ENCODE measurements at regions not wholly inside any gene's neighbourhood (a gene's known extent, or its start where the extent isn't known, plus 50 kb on each side); places are given as distances from the start of the nearest gene placed in this dataset.

- no peak for DNase-seq
Observed at GRCh38 chr22:47606426-47606825, 844.0 kb downstream of the TBC1D22A start.

GRCh38 chr22:47605886-47606285 lies 843.4 kb downstream of the TBC1D22A start:
- DNase-seq: no peak

- DNase-seq: no peak
Observed at GRCh38 chr22:47605441-47605840, 843.0 kb downstream of the TBC1D22A start.

- DNase-seq: no peak
Observed at GRCh38 chr22:47604563-47604962, 842.1 kb downstream of the TBC1D22A start.

- DNase-seq: no peak
Observed at GRCh38 chr22:47602732-47603131, 840.3 kb downstream of the TBC1D22A start.

GRCh38 chr22:47601666-47602065 lies 839.2 kb downstream of the TBC1D22A start:
- DNase-seq: no peak

GRCh38 chr22:47600791-47601625 lies 838.6 kb downstream of the TBC1D22A start:
- no peak for DNase-seq

- DNase-seq: no peak
Observed at GRCh38 chr22:47600281-47600680, 837.8 kb downstream of the TBC1D22A start.

GRCh38 chr22:47599753-47600152 lies 837.3 kb downstream of the TBC1D22A start:
- DNase-seq: no peak

- DNase-seq: no peak
Observed at GRCh38 chr22:47598864-47599263, 836.4 kb downstream of the TBC1D22A start.

- no peak for DNase-seq
Observed at GRCh38 chr22:47597041-47597440, 834.6 kb downstream of the TBC1D22A start.

GRCh38 chr22:47596176-47596690 lies 833.8 kb downstream of the TBC1D22A start:
- DNase-seq: no peak

GRCh38 chr22:47594836-47595521 lies 832.5 kb downstream of the TBC1D22A start:
- DNase-seq: peak; percentile 77

- DNase-seq: no peak
Observed at GRCh38 chr22:47593911-47594311, 831.5 kb downstream of the TBC1D22A start.

GRCh38 chr22:47593291-47593690 lies 830.8 kb downstream of the TBC1D22A start:
- no peak for DNase-seq

- DNase-seq: no peak
Observed at GRCh38 chr22:47592791-47593190, 830.3 kb downstream of the TBC1D22A start.

- no peak for DNase-seq
Observed at GRCh38 chr22:47591709-47592108, 829.3 kb downstream of the TBC1D22A start.

GRCh38 chr22:47591016-47591415 lies 828.6 kb downstream of the TBC1D22A start:
- no peak for DNase-seq

- DNase-seq: no peak
Observed at GRCh38 chr22:47589271-47590250, 827.1 kb downstream of the TBC1D22A start.

- no peak for DNase-seq
Observed at GRCh38 chr22:47588578-47588960, 826.1 kb downstream of the TBC1D22A start.

GRCh38 chr22:47587861-47588577 lies 825.6 kb downstream of the TBC1D22A start:
- DNase-seq: no peak

GRCh38 chr22:47587361-47587760 lies 824.9 kb downstream of the TBC1D22A start:
- DNase-seq: no peak
